Activated CD8-positive, alpha-beta T cell treated with anti-CD3 and anti-CD28 coated beads for 36 hours (primary cell): ENCODE measurements at regions not wholly inside any gene's neighbourhood (a gene's known extent, or its start where the extent isn't known, plus 50 kb on each side); places are given as distances from the start of the nearest gene placed in this dataset.

Experiments
- ATAC-seq: fragments of 200-7000 bp; cut with Tn5 transposase; one replicate; pipeline ENCODE4 v1.10.0; 2021; ENCODE audit warnings: mild to moderate bottlenecking, moderate library complexity
- CTCF ChIA-PET: fragments of 350-600 bp; sonication (Branson Sonifier 250); formaldehyde crosslinking; loops from one replicate; lab custom pipeline; 2021; ENCODE audit warnings: antibody characterized with exemption; lab: Charles Lee
- POLR2A ChIA-PET: fragments of 350-600 bp; sonication (Branson Sonifier 250); formaldehyde crosslinking; loops from one replicate; lab custom pipeline; 2021; ENCODE audit warnings: antibody characterized with exemption; lab: Charles Lee
- DNase-seq: peaks from one replicate; pipeline ENCODE4 v3.0.0-alpha.2; 2020
- H3K27ac Mint-ChIP-seq: one replicate; pipeline ENCODE4 v1.8.0; 2021; ENCODE audit warnings: mild to moderate bottlenecking, mixed read lengths
- H3K27me3 Mint-ChIP-seq: one replicate; pipeline ENCODE4 v1.8.0; 2021; ENCODE audit warnings: mixed read lengths
- H3K36me3 Mint-ChIP-seq: one replicate; pipeline ENCODE4 v1.8.0; 2021; ENCODE audit warnings: low read depth, mixed read lengths
- H3K4me1 Mint-ChIP-seq: one replicate; pipeline ENCODE4 v1.8.0; 2021; ENCODE audit warnings: low read depth, mixed read lengths
- H3K4me3 Mint-ChIP-seq: one replicate; pipeline ENCODE4 v1.8.0; 2021; ENCODE audit warnings: mild to moderate bottlenecking, moderate library complexity, mixed read lengths
- H3K9me3 Mint-ChIP-seq: one replicate; pipeline ENCODE4 v1.8.0; 2021; ENCODE audit warnings: mixed read lengths
- intact Hi-C: fragments of 100-400 bp; cut with micrococcal nuclease; formaldehyde crosslinking; loops from one replicate; pipeline ENCODE4 v1.10.0; 2022
- TF ChIP-seq, protein P1 (sequence below): fragments of 200-600 bp; IDR thresholded peaks from one replicate; pipeline ENCODE4 v1.8.0; 2022; ENCODE audit warnings: antibody characterized with exemption, mild to moderate bottlenecking

GRCh38 chr4:136939781-136940180 is 592.5 kb downstream of the PCDH18 start:
- DNase-seq: no peak
- no peak for ATAC-seq
- no peaks in the 10 kb centered on the region for H3K4me1 Mint-ChIP-seq
- ChIA-PET POLR2A (no interaction called here), CTCF (no interaction called here)
- no peak overlapping the region for H3K4me3 Mint-ChIP-seq
- no peaks in the 10 kb centered on the region for H3K9me3 Mint-ChIP-seq
- TF ChIP-seq, protein P1, sequence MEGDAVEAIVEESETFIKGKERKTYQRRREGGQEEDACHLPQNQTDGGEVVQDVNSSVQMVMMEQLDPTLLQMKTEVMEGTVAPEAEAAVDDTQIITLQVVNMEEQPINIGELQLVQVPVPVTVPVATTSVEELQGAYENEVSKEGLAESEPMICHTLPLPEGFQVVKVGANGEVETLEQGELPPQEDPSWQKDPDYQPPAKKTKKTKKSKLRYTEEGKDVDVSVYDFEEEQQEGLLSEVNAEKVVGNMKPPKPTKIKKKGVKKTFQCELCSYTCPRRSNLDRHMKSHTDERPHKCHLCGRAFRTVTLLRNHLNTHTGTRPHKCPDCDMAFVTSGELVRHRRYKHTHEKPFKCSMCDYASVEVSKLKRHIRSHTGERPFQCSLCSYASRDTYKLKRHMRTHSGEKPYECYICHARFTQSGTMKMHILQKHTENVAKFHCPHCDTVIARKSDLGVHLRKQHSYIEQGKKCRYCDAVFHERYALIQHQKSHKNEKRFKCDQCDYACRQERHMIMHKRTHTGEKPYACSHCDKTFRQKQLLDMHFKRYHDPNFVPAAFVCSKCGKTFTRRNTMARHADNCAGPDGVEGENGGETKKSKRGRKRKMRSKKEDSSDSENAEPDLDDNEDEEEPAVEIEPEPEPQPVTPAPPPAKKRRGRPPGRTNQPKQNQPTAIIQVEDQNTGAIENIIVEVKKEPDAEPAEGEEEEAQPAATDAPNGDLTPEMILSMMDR: no peak
- intact Hi-C loops: no loop called here
- no peaks in the 10 kb centered on the region for H3K27me3 Mint-ChIP-seq
- no peaks in the 10 kb centered on the region for H3K36me3 Mint-ChIP-seq
- no peak overlapping the region for H3K27ac Mint-ChIP-seq

- CTCF ChIA-PET: no interaction called here
- H3K36me3 Mint-ChIP-seq: no peaks in the 10 kb centered on the region
- intact Hi-C loops: no loop called here
- no peak overlapping the region for H3K4me3 Mint-ChIP-seq
- no peaks in the 10 kb centered on the region for H3K27me3 Mint-ChIP-seq
- ATAC-seq: no peak
- DNase-seq: no peak
- TF ChIP-seq, protein P1: no peak
- H3K9me3 Mint-ChIP-seq: no peaks in the 10 kb centered on the region
- no peaks in the 10 kb centered on the region for H3K4me1 Mint-ChIP-seq
- POLR2A ChIA-PET: no interaction called here
- no peak overlapping the region for H3K27ac Mint-ChIP-seq
Measured at GRCh38 chr4:136935871-136936270, 596.4 kb downstream of the PCDH18 start.

DNA sequence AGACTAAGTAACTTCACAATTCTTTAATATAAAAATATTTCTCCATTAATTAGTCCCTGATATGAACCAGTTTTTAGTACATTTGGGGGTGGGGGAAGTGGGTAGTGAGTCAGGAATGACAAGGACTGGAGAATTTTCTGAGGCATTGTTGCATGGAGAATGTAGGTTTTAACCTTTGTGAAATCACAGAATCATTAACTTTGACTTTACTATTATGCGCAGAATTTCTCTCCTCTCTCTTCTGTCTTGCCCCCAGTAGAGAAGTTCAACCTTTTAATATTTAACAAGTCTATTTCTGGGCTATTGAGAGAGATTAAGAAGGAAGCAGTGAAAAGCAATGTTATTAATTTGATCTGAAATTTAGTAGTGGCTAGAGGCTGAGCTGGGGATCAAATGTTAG is 597.0 kb downstream of the PCDH18 start:
- no peaks in the 10 kb centered on the region for H3K36me3 Mint-ChIP-seq
- no peaks in the 10 kb centered on the region for H3K27me3 Mint-ChIP-seq
- H3K4me3 Mint-ChIP-seq: no peak overlapping the region
- H3K9me3 Mint-ChIP-seq: no peaks in the 10 kb centered on the region
- ATAC-seq: no peak
- no peak for DNase-seq
- intact Hi-C loops: no loop called here
- TF ChIP-seq, protein P1: no peak
- no peak overlapping the region for H3K27ac Mint-ChIP-seq
- ChIA-PET POLR2A (no interaction called here), CTCF (no interaction called here)
- no peaks in the 10 kb centered on the region for H3K4me1 Mint-ChIP-seq

GRCh38 chr4:136934601-136935000 is 597.7 kb downstream of the PCDH18 start:
- intact Hi-C loops: no loop called here
- POLR2A ChIA-PET: no interaction called here
- Mint-ChIP-seq H3K27ac (no peak overlapping the region), H3K4me3 (no peak overlapping the region), H3K9me3 (no peaks in the 10 kb centered on the region), H3K4me1 (no peaks in the 10 kb centered on the region), H3K27me3 (no peaks in the 10 kb centered on the region), H3K36me3 (no peaks in the 10 kb centered on the region)
- DNase-seq: no peak
- CTCF ChIA-PET: no interaction called here
- TF ChIP-seq, protein P1: no peak
- no peak for ATAC-seq

GRCh38 chr4:136931781-136932180 is 600.5 kb downstream of the PCDH18 start:
- intact Hi-C loops: no loop called here
- no peak overlapping the region for H3K27ac Mint-ChIP-seq
- no peaks in the 10 kb centered on the region for H3K27me3 Mint-ChIP-seq
- ChIA-PET CTCF (no interaction called here), POLR2A (no interaction called here)
- no peak overlapping the region for H3K4me3 Mint-ChIP-seq
- ATAC-seq (no peak), DNase-seq (no peak)
- H3K4me1 Mint-ChIP-seq: no peaks in the 10 kb centered on the region
- no peaks in the 10 kb centered on the region for H3K9me3 Mint-ChIP-seq
- TF ChIP-seq, protein P1: no peak
- no peaks in the 10 kb centered on the region for H3K36me3 Mint-ChIP-seq
